HG03469 (cell line): ENCODE measurements at regions not wholly inside any gene's neighbourhood (a gene's known extent, or its start where the extent isn't known, plus 50 kb on each side); places are given as distances from the start of the nearest gene placed in this dataset.
"Not testable (repeated sequence)": the region's sequence is repeated elsewhere in the genome, so short reads cannot be mapped to it uniquely, and the experiment has no call there.

ENCODE experiments used
- ATAC-seq: cut with Tn5 transposase; IDR thresholded peaks from one replicate; pipeline ENCODE4 v1.9.1; 2021; ENCODE audit warnings: mild to moderate bottlenecking, moderate library complexity, moderate number of reproducible peaks; ENCODE audit not compliant: unreplicated experiment

DNA sequence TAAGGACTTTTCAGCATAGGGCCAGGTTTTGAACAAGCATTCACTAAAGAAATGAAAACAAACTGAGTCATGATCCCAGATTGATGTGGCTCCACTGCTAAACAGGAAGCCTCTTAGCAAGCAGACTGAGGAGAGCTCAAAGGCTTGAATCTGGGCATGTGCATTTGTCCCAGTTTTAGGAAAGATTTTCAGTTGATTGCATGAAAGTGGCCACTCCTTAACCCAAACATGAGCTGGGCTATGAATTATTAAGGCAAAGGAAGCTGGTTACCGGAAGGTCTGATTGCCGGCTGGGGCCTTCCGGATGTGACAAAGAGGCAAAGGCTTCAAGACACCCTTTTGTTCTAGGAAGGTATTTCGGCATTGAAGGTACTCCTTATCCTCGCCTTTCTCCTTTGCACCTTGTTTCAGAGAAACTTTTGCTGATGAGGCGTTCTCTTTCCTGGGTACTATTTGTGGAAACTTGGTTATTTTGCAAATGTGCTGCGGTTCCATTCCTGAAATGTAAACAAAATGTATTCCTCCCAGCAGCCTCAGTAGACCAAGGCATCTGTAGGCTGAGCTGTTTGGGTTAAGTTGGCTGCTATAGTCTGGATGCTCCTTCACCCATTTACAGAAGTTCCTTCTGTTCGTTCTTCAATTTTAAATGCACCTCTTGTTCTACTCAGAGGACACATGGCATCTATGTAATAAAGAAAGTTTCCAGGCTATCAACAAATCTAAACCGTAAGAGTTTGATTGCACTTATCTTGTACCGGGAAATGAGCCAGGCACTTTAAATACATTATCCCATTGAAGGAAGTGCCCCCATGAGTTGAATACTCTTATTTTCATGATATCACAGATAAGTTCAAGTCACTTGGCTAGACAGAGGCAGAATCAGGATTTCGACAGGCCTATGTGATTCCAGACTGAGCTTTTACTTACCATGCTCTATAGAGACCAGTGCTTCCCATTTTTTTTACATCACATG lies 115.6 kb upstream of the METAP2 start:
- ATAC-seq = no peak

- no peak for ATAC-seq
Observed at GRCh38 chr12:95365912-95366311, 108.0 kb upstream of the METAP2 start.

DNA sequence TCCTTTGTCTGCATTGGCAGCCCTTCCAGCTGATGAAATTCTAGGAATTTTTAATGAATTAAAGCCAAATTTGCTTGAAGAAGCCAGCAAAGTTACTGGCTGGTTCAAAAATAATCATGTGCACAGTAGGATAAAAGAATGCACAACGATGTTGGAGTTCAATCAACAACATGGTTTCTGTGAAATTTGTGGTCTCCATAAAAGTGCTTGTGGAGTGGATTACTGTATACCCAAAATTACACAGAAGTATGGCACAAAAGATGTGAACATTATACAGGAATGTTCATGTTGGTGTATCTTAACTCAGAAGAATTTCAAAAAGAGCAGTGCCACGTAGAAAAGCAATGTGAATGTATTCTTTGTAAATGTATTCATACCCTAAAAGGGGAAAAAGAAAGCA lies 105.0 kb upstream of the METAP2 start:
- ATAC-seq = no peak

DNA sequence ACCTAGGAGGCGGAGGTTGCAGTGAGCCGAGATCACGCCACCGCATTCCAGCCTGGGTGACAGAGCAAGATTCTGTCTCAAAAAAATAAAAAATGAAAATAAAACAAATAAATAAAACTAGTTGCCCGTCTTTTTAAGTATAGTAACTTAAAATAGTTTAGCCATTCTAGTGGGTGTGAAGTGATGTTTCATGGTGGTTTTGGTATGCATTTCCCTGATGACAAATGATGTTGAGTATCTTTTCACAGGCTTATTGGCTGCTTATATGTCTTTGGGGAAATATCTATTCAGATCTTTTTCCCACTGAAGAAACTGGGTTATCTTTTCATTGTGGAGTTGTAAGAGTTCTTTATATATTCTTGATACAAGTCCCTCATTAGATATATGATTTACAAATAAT lies 102.4 kb upstream of the METAP2 start:
- ATAC-seq = no peak

- not testable (repeated sequence) for ATAC-seq
Observed at GRCh38 chr12:95379481-95379880, 94.5 kb upstream of the METAP2 start.

DNA sequence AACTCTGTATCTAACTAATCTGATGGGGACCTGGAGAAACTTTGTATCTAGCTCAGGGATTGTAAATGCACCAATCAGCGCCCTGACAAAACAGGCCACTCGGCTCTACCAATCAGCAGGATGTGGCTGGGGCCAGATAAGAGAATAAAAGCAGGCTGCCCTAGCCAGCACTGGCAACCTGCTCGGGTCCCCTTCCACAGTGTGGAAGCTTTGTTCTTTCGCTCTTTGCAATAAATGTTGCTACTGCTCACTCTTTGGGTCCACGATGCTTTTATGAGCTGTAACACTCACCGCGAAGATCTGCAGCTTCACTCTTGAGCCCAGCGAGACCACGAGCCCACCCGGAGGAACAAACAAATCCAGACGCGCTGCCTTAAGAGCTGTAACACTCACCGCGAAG lies 93.6 kb upstream of the METAP2 start:
- ATAC-seq = not testable (repeated sequence)

GRCh38 chr12:95380997-95381786 lies 92.8 kb upstream of the METAP2 start:
- ATAC-seq = no peak

- ATAC-seq = not testable (repeated sequence)
Observed at GRCh38 chr12:95383920-95384319, 90.0 kb upstream of the METAP2 start.

- ATAC-seq = no peak
Observed at GRCh38 chr12:95384785-95385184, 89.2 kb upstream of the METAP2 start.

GRCh38 chr12:95385246-95386035 lies 88.5 kb upstream of the METAP2 start:
- no peak for ATAC-seq

DNA sequence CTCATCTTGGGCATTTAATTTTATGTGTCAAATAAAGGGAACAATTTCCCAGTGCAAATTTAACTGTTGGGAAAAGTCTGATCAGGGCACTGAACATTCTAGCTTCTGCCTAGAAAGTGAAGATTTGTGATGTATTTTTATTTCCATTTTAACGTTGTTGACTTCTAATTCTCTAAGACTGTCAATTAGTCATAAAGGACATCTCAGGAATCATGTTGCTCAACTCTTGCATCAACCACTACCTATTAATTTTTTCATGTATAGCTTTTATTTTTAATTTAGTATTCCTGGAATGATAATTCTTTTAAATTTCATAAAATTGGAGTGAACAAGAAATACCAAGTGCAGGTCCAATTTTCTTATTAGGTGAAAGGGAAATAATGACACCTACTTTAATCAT lies 87.9 kb upstream of the METAP2 start:
- no peak for ATAC-seq

GRCh38 chr12:95388260-95388659 lies 85.7 kb upstream of the METAP2 start:
- ATAC-seq = not testable (repeated sequence)

- ATAC-seq = no peak
Observed at GRCh38 chr12:95390192-95390591, 83.8 kb upstream of the METAP2 start.

DNA sequence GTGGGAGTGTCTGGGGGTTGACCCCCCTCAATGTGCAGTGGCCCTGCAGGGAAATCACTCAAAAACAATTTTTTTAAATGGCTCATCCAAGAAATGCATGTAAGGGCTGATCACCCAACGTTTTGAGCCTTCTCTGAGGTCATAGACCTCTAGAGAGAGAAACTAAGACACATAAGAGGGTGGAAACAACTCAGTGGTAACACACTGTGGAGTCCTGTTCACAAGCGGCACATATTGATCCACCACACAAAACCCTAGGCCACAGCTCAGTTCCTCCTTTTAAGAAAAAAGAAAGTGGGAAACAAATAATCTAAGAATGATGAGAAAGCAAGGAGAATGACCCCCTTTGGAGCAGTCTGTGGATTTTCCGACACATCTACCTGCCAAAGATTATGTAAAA lies 83.0 kb upstream of the METAP2 start:
- ATAC-seq = peak; percentile 34

DNA sequence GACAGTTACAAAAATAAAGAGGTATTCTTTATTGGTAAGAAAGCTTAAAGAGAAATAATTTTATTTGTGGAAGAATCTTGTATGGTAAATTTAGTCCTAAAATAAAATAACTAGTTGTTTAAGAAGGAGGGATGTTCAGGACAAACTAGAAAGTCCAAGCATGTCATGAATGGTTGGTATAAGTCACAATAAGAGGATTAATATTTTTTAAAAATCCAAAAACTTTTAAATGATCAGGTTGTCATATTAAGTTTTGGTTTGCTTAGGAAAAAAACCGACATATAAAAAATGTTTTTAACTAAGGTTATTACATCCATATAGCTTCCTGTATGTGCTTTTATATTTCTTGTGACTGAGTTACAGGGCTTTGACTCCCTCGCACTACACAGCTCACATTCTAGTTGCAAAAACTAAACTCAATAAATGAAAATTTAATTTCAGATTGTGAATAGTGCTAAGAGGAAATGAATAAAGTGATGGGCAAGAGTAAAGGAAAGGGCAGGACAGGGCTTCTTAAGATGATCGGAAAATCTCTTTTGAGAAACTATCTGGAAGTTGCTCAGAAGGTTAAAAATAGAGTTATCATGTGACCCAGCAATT lies 80.7 kb upstream of the METAP2 start:
- ATAC-seq = no peak

- ATAC-seq = no peak
Observed at GRCh38 chr12:95395696-95396095, 78.3 kb upstream of the METAP2 start.

- no peak for ATAC-seq
Observed at GRCh38 chr12:95396849-95397468, 77.0 kb upstream of the METAP2 start.

- ATAC-seq = no peak
Observed at GRCh38 chr12:95397571-95397970, 76.4 kb upstream of the METAP2 start.

- ATAC-seq = no peak
Observed at GRCh38 chr12:95402096-95402495, 71.9 kb upstream of the METAP2 start.

DNA sequence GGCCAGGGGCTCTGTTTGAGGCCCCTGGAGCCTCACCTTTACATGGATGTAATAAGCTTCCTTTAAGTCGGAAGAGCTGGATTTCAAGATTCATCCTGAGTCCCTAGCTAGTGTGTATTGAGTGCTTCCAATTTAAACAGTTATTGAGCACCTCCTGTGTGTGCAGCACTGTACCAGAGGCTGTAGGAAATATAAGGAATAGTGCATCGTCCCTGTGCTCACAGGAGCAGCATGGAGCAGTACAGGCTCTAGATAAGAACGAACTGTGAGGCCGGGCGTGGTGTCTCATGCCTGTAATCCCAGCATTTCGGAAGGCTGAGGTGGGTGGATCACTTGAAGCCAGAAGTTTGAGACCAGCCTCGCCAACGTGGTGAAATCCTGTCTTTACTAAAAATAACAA lies 65.8 kb upstream of the METAP2 start:
- ATAC-seq = no peak
